GM10266 (cell line): ENCODE measurements at regions not wholly inside any gene's neighbourhood (a gene's known extent, or its start where the extent isn't known, plus 50 kb on each side); places are given as distances from the start of the nearest gene placed in this dataset.

Experiments used
- DNase-seq: peaks from one replicate; pipeline ENCODE4 v3.0.0; 2012; ENCODE audit errors: extremely low spot score
- TF ChIP-seq, protein P1 (sequence below): IDR thresholded peaks from 2 replicates; pipeline ENCODE4 v1.5.1; 2012; ENCODE audit warnings: mild to moderate bottlenecking, low read depth; ENCODE audit not compliant: control insufficient read depth, insufficient read depth; ENCODE audit errors: missing control alignments

DNA sequence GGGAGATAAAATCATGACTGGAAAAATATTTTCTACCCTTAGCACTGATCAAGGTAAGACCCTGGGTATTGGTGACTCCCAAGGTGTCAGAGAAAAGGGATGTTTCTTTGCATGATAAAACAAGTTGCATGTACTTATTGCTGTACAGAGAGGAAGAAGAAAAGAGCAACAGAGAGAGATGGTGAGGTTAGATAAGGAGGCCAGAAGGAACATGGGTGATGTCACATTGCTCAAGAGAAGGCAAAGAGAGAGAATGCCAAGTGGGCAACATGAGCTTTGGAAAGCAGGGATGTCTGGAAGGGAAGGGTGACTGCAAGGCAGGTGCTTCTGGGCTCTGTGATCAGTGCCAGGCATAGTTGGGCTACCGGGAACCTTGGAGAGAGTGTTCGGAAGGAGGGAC is 65.1 kb upstream of the ADARB2 start:
- no peak for DNase-seq
- TF ChIP-seq, protein P1, sequence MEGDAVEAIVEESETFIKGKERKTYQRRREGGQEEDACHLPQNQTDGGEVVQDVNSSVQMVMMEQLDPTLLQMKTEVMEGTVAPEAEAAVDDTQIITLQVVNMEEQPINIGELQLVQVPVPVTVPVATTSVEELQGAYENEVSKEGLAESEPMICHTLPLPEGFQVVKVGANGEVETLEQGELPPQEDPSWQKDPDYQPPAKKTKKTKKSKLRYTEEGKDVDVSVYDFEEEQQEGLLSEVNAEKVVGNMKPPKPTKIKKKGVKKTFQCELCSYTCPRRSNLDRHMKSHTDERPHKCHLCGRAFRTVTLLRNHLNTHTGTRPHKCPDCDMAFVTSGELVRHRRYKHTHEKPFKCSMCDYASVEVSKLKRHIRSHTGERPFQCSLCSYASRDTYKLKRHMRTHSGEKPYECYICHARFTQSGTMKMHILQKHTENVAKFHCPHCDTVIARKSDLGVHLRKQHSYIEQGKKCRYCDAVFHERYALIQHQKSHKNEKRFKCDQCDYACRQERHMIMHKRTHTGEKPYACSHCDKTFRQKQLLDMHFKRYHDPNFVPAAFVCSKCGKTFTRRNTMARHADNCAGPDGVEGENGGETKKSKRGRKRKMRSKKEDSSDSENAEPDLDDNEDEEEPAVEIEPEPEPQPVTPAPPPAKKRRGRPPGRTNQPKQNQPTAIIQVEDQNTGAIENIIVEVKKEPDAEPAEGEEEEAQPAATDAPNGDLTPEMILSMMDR, result no peak

DNA sequence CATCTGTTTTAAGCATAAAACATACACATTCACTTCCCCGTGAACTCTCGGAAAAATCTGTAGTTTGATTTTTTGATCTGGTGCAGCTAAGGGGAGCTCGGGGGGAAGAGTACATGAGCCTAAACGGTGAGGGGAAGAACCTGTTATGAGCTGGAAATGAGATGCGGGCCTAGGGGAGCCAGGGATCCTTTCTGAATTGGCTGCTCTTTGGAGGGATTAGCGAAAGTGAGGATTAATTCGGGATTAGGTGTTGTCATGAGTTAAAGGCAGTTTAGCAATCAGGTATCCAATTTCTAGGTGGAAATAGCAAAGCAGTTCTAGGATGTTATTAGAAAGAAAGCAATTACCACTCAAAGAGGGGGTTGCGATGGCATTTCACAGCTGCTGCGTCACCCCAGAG is 51.1 kb upstream of the ADARB2 start:
- no peak for DNase-seq
- TF ChIP-seq, protein P1, result no peak
